NCI-H187 treated with DMSO at 0.1 percent for 48 hours (cell line): ENCODE measurements at regions not wholly inside any gene's neighbourhood (a gene's known extent, or its start where the extent isn't known, plus 50 kb on each side); places are given as distances from the start of the nearest gene placed in this dataset.

Experiments
- DNase-seq: peaks from one replicate; lab custom pipeline; 2025; lab: John Stamatoyannopoulos, UW

- DNase-seq: no peak
Observed at GRCh38 chr9:120212153-120212852, 367.7 kb downstream of the CDK5RAP2 start.

GRCh38 chr9:120210274-120210673 lies 369.7 kb downstream of the CDK5RAP2 start:
- DNase-seq: no peak

- no peak for DNase-seq
Observed at GRCh38 chr9:120202856-120203654, 376.9 kb downstream of the CDK5RAP2 start.

GRCh38 chr9:120198027-120198426 lies 381.9 kb downstream of the CDK5RAP2 start:
- no peak for DNase-seq

GRCh38 chr9:120197605-120198004 lies 382.4 kb downstream of the CDK5RAP2 start:
- no peak for DNase-seq

GRCh38 chr9:120191141-120191540 lies 388.8 kb downstream of the CDK5RAP2 start:
- no peak for DNase-seq

- no peak for DNase-seq
Observed at GRCh38 chr9:120187758-120188157, 392.2 kb downstream of the CDK5RAP2 start.

- DNase-seq: no peak
Observed at GRCh38 chr9:120186276-120186675, 393.7 kb downstream of the CDK5RAP2 start.

GRCh38 chr9:120184266-120184665 lies 395.7 kb downstream of the CDK5RAP2 start:
- no peak for DNase-seq

GRCh38 chr9:120183615-120184014 lies 396.4 kb downstream of the CDK5RAP2 start:
- DNase-seq: no peak

- no peak for DNase-seq
Observed at GRCh38 chr9:120182011-120182410, 398.0 kb downstream of the CDK5RAP2 start.

- no peak for DNase-seq
Observed at GRCh38 chr9:120177121-120177520, 402.8 kb downstream of the CDK5RAP2 start.

- no peak for DNase-seq
Observed at GRCh38 chr9:120175031-120175430, 404.9 kb downstream of the CDK5RAP2 start.

GRCh38 chr9:120161776-120162175 lies 418.2 kb downstream of the CDK5RAP2 start:
- DNase-seq: no peak

- no peak for DNase-seq
Observed at GRCh38 chr9:120158221-120158620, 421.7 kb downstream of the CDK5RAP2 start.

- no peak for DNase-seq
Observed at GRCh38 chr9:120156376-120156775, 423.6 kb downstream of the CDK5RAP2 start.

- DNase-seq: no peak
Observed at GRCh38 chr9:120153258-120153657, 426.7 kb downstream of the CDK5RAP2 start.

GRCh38 chr9:120152295-120152694 lies 427.7 kb downstream of the CDK5RAP2 start:
- DNase-seq: no peak

- no peak for DNase-seq
Observed at GRCh38 chr9:120151806-120152205, 428.2 kb downstream of the CDK5RAP2 start.

- DNase-seq: no peak
Observed at GRCh38 chr9:120151149-120151548, 428.8 kb downstream of the CDK5RAP2 start.

GRCh38 chr9:120138955-120139354 lies 441.0 kb downstream of the CDK5RAP2 start:
- no peak for DNase-seq

- no peak for DNase-seq
Observed at GRCh38 chr9:120137186-120137840, 442.7 kb downstream of the CDK5RAP2 start.

- no peak for DNase-seq
Observed at GRCh38 chr9:120136696-120137095, 443.3 kb downstream of the CDK5RAP2 start.
